ENCODE measurements at regions not wholly inside any gene's neighbourhood (a gene's known extent, or its start where the extent isn't known, plus 50 kb on each side); places are given as distances from the start of the nearest gene placed in this dataset.

DNA sequence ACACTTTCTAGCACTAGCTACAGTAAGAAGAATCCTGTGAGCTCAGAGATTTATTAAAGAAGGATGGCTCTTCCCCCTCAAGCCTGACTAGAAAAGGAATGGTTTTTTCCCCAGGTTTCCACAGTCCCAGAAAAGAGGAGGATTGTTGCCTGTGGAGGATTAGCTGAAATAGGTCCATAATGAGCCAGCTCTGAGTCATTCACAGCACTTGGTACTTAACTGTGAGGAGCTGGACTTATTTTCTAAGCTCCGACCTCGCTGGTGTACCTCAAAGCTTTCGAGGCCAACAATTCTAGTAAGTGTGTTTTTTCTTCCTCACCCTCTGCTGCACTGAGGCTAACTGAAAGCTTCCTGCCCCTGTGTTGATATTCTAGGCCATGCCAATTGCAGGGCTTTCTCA is 222.5 kb upstream of the IL12B start:
- H2AFZ ChIP-seq = no peak overlapping the region
- H3K9ac ChIP-seq = no peak overlapping the region
- H3K4me3 ChIP-seq = no peak overlapping the region
- TF ChIP-seq EZH2phosphoT487 (IDR thresholded peaks at IDR 0.05; ENCODE audit: insufficient read depth, low read depth) (no peak), EZH2 (IDR thresholded peaks at IDR 0.05; ENCODE audit: insufficient read depth, poor library complexity, severe bottlenecking) (no peak)
- DNase-seq = peak; percentile 77
- H3F3A ChIP-seq (ENCODE audit: insufficient read depth) = no peaks in the 10 kb centered on the region
- no peak overlapping the region for H3K27ac ChIP-seq
- H4K20me1 ChIP-seq (ENCODE audit: insufficient read depth) = no peaks in the 10 kb centered on the region
- in situ Hi-C loops (cut with MboI) = no loop called here
- no peaks in the 10 kb centered on the region for H3K36me3 ChIP-seq (ENCODE audit: low read depth)
- H3K27me3 ChIP-seq (replicated peaks; ENCODE audit: insufficient read depth) = no peaks in the 10 kb centered on the region
- H3K79me2 ChIP-seq (ENCODE audit: insufficient read depth) = no peaks in the 10 kb centered on the region
- peaks cover 5% of the 10 kb centered on the region; the same call in 1 of the 2 replicates for H3K4me1 ChIP-seq (ENCODE audit: insufficient read depth)
- H3K9me3 ChIP-seq (ENCODE audit: low read depth) = no peaks in the 10 kb centered on the region
- H3K4me2 ChIP-seq (ENCODE audit: unreplicated experiment) = no peak overlapping the region
- no peaks in the 10 kb centered on the region for H3K9me2 ChIP-seq (ENCODE audit: insufficient read depth)
- 8% methylated on average over 3 of the region's 3 CpGs for WGBS, 2 experiments (ENCODE audit: low coverage in 1 of 2, low lambda C conversion rate in 2 of 2, missing lambda C conversion rate in 2 of 2)

DNA sequence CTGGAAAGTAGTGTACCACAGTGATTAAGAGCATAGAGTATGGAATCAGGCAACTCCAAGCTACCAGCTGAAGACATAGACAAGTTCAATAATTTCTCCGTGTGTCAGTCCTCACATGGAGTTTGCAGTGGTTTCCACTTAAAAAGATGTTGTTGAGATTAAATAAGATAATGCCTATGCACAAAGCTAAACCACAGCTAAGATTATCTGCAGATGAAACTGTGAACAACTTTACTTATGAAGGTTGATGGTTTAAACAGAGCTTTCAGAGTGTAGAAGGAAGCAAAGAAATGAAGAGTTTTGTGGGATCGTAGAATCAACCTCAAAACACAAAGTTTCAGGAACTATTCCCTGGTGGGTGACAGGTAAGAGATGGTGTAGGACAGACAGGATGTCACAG is 223.5 kb upstream of the IL12B start:
- Histone ChIP-seq H3K27ac (no peak overlapping the region), H3K9me3 (ENCODE audit: low read depth) (no peaks in the 10 kb centered on the region), H3K36me3 (ENCODE audit: low read depth) (no peaks in the 10 kb centered on the region), H4K20me1 (ENCODE audit: insufficient read depth) (no peaks in the 10 kb centered on the region), H3F3A (ENCODE audit: insufficient read depth) (no peaks in the 10 kb centered on the region), H3K4me2 (ENCODE audit: unreplicated experiment) (no peak overlapping the region), H3K4me1 (ENCODE audit: insufficient read depth) (peaks cover 5% of the 10 kb centered on the region; the same call in 1 of the 2 replicates), H2AFZ (no peak overlapping the region), H3K79me2 (ENCODE audit: insufficient read depth) (no peaks in the 10 kb centered on the region), H3K9me2 (ENCODE audit: insufficient read depth) (no peaks in the 10 kb centered on the region), H3K27me3 (replicated peaks; ENCODE audit: insufficient read depth) (no peaks in the 10 kb centered on the region), H3K9ac (no peak overlapping the region), H3K4me3 (no peak overlapping the region)
- in situ Hi-C loops (cut with MboI) = no loop called here
- no peak for DNase-seq
- no peak for TF ChIP-seq EZH2 (IDR thresholded peaks at IDR 0.05; ENCODE audit: insufficient read depth, poor library complexity, severe bottlenecking)
- no peak for TF ChIP-seq EZH2phosphoT487 (IDR thresholded peaks at IDR 0.05; ENCODE audit: insufficient read depth, low read depth)
- 96% methylated on average over 2 of the region's 2 CpGs for WGBS, 2 experiments (ENCODE audit: low coverage in 1 of 2, low lambda C conversion rate in 2 of 2, missing lambda C conversion rate in 2 of 2)

DNA sequence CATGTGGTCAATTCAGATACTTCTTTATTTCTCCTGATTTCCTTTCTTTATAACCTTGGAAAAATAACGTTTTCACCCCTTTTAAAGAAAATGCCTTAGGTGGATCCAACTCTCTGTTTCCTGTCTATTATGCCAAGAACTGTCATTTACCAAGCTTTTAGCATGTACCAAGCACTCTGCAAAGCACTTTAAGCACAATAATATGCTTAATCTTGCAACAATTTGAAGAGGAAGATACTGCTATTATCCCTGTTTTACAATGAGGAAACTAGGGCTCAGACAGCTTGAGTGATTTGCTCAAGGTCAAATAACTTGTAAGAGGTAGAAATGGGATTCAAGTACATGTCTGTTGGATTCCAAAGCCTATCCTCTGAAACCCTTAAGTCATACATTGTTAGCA is 224.8 kb upstream of the IL12B start:
- H3F3A ChIP-seq (ENCODE audit: insufficient read depth) = no peaks in the 10 kb centered on the region
- 4 to 9% methylated on average over 1 of the region's 1 CpG for WGBS, 2 experiments (ENCODE audit: low coverage in 1 of 2, low lambda C conversion rate in 2 of 2, missing lambda C conversion rate in 2 of 2)
- H3K4me3 ChIP-seq = no peak overlapping the region
- no peak overlapping the region for H2AFZ ChIP-seq
- no peaks in the 10 kb centered on the region for H3K9me2 ChIP-seq (ENCODE audit: insufficient read depth)
- no peak overlapping the region for H3K27ac ChIP-seq
- H3K4me2 ChIP-seq (ENCODE audit: unreplicated experiment) = no peak overlapping the region
- H3K9ac ChIP-seq = no peak overlapping the region
- H3K9me3 ChIP-seq (ENCODE audit: low read depth) = no peaks in the 10 kb centered on the region
- no peaks in the 10 kb centered on the region for H3K36me3 ChIP-seq (ENCODE audit: low read depth)
- peaks cover 5% of the 10 kb centered on the region; the same call in 1 of the 2 replicates for H3K4me1 ChIP-seq (ENCODE audit: insufficient read depth)
- H4K20me1 ChIP-seq (ENCODE audit: insufficient read depth) = no peaks in the 10 kb centered on the region
- H3K27me3 ChIP-seq (replicated peaks; ENCODE audit: insufficient read depth) = peaks cover 2% of the 10 kb centered on the region
- no peaks in the 10 kb centered on the region for H3K79me2 ChIP-seq (ENCODE audit: insufficient read depth)
- TF ChIP-seq EZH2phosphoT487 (IDR thresholded peaks at IDR 0.05; ENCODE audit: insufficient read depth, low read depth) = no peak
- TF ChIP-seq EZH2 (IDR thresholded peaks at IDR 0.05; ENCODE audit: insufficient read depth, poor library complexity, severe bottlenecking) = no peak
- in situ Hi-C loops (cut with MboI) = no loop called here
- DNase-seq = no peak

DNA sequence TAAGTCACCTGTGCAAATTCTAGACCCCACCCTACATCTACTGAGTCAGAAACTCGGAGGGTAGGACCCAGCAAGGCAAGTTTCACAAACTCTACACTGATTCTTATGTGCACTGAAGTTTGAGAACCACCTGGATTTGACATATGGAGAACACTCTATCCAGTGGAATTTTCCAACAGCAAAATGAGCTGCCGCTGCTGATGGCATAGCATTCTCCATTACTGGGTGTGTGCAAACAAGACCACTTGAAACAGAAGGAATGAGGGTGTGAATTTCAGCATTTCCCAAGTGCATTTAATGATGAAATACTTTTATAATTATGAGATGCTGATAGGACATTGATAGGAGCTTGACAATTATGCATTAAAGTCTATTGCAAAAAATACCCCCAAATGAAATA is 229.1 kb upstream of the IL12B start:
- H3F3A ChIP-seq (ENCODE audit: insufficient read depth) = no peaks in the 10 kb centered on the region
- in situ Hi-C loops (cut with MboI) = no loop called here
- no peak overlapping the region for H2AFZ ChIP-seq
- no peak overlapping the region for H3K4me2 ChIP-seq (ENCODE audit: unreplicated experiment)
- no peak overlapping the region for H3K4me3 ChIP-seq
- H3K27me3 ChIP-seq (replicated peaks; ENCODE audit: insufficient read depth) = peaks cover 22% of the 10 kb centered on the region
- no peaks in the 10 kb centered on the region for H3K79me2 ChIP-seq (ENCODE audit: insufficient read depth)
- H3K9ac ChIP-seq = no peak overlapping the region
- no peaks in the 10 kb centered on the region for H4K20me1 ChIP-seq (ENCODE audit: insufficient read depth)
- no peak for DNase-seq
- H3K9me2 ChIP-seq (ENCODE audit: insufficient read depth) = no peaks in the 10 kb centered on the region
- no peaks in the 10 kb centered on the region for H3K4me1 ChIP-seq (ENCODE audit: insufficient read depth)
- 74 to 79% methylated on average over 2 of the region's 2 CpGs for WGBS, 2 experiments (ENCODE audit: low coverage in 1 of 2, low lambda C conversion rate in 2 of 2, missing lambda C conversion rate in 2 of 2)
- no peaks in the 10 kb centered on the region for H3K9me3 ChIP-seq (ENCODE audit: low read depth)
- H3K36me3 ChIP-seq (ENCODE audit: low read depth) = no peaks in the 10 kb centered on the region
- TF ChIP-seq EZH2 (IDR thresholded peaks at IDR 0.05; ENCODE audit: insufficient read depth, poor library complexity, severe bottlenecking) = no peak
- no peak for TF ChIP-seq EZH2phosphoT487 (IDR thresholded peaks at IDR 0.05; ENCODE audit: insufficient read depth, low read depth)
- no peak overlapping the region for H3K27ac ChIP-seq

DNA sequence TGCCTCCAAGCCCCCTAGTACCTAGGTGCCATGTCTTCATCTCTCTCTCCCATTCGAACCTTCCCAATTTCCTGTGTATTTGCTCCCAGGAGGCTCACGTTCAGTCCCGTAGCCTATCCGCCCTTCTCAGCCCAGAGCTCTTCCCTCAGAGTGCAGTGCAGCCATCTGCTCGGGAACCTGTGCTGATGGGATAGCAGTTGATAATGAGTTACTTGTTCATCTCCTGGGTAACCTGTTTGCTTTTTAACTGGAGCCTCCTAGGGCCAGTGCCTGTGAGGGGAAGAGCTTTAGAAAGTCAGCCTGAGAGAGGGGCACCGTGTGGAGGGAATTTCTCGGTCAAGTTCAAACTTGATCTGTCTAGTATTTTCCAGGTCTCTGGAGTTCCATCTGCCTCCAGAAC is 229.8 kb upstream of the IL12B start:
- no peaks in the 10 kb centered on the region for H3K4me1 ChIP-seq (ENCODE audit: insufficient read depth)
- no peak overlapping the region for H3K9ac ChIP-seq
- no peak overlapping the region for H3K4me2 ChIP-seq (ENCODE audit: unreplicated experiment)
- H3K4me3 ChIP-seq = no peak overlapping the region
- in situ Hi-C loops (cut with MboI) = no loop called here
- H3K27me3 ChIP-seq (replicated peaks; ENCODE audit: insufficient read depth) = peaks cover 22% of the 10 kb centered on the region
- no peak for DNase-seq
- H3K9me3 ChIP-seq (ENCODE audit: low read depth) = no peaks in the 10 kb centered on the region
- no peaks in the 10 kb centered on the region for H3K9me2 ChIP-seq (ENCODE audit: insufficient read depth)
- H2AFZ ChIP-seq = no peak overlapping the region
- no peak for TF ChIP-seq EZH2phosphoT487 (IDR thresholded peaks at IDR 0.05; ENCODE audit: insufficient read depth, low read depth)
- TF ChIP-seq EZH2 (IDR thresholded peaks at IDR 0.05; ENCODE audit: insufficient read depth, poor library complexity, severe bottlenecking) = no peak
- no peak overlapping the region for H3K27ac ChIP-seq
- no peaks in the 10 kb centered on the region for H3F3A ChIP-seq (ENCODE audit: insufficient read depth)
- WGBS, 2 experiments (ENCODE audit: low coverage in 1 of 2, low lambda C conversion rate in 2 of 2, missing lambda C conversion rate in 2 of 2) = 77 to 78% methylated on average over 7 of the region's 7 CpGs
- H3K36me3 ChIP-seq (ENCODE audit: low read depth) = no peaks in the 10 kb centered on the region
- H3K79me2 ChIP-seq (ENCODE audit: insufficient read depth) = no peaks in the 10 kb centered on the region
- no peaks in the 10 kb centered on the region for H4K20me1 ChIP-seq (ENCODE audit: insufficient read depth)

Measured in GM23248 (cell line).